ENCODE measurements at regions not wholly inside any gene's neighbourhood (a gene's known extent, or its start where the extent isn't known, plus 50 kb on each side); places are given as distances from the start of the nearest gene placed in this dataset.

- no peak overlapping the region for H3K9ac ChIP-seq (ENCODE audit: insufficient read length, low read depth)
- H3K36me3 ChIP-seq (ENCODE audit: insufficient read depth, insufficient read length, low read length) = no peaks in the 10 kb centered on the region
- H3K27me3 ChIP-seq (ENCODE audit: insufficient read depth, insufficient read length) = no peaks in the 10 kb centered on the region
- TF ChIP-seq ZNF274 (IDR thresholded peaks at IDR 0.05; ENCODE audit: low read depth, low read length) = no peak
- TF ChIP-seq YY1 (IDR thresholded peaks at IDR 0.05; ENCODE audit: insufficient read depth, insufficient read length) = no peak
- no peak for TF ChIP-seq SUZ12 (IDR thresholded peaks at IDR 0.05; ENCODE audit: extremely low read depth, insufficient read depth, insufficient read length)
- H3K4me3 ChIP-seq (ENCODE audit: insufficient read length, low read depth) = no peak overlapping the region
- no peaks in the 10 kb centered on the region for H3K4me1 ChIP-seq (ENCODE audit: insufficient read depth, insufficient read length)
- H3K9me3 ChIP-seq (ENCODE audit: insufficient read depth, low read length) = no peaks in the 10 kb centered on the region
- DNase-seq (ENCODE audit: low read depth, low spot score) = no peak
Observed at GRCh38 chr13:40151673-40152072, 496.2 kb downstream of the COG6 start.

GRCh38 chr13:40152145-40152544 is 496.7 kb downstream of the COG6 start:
- Histone ChIP-seq H3K9me3 (ENCODE audit: insufficient read depth, low read length) (no peaks in the 10 kb centered on the region), H3K36me3 (ENCODE audit: insufficient read depth, insufficient read length, low read length) (no peaks in the 10 kb centered on the region), H3K4me1 (ENCODE audit: insufficient read depth, insufficient read length) (no peaks in the 10 kb centered on the region), H3K27me3 (ENCODE audit: insufficient read depth, insufficient read length) (no peaks in the 10 kb centered on the region), H3K9ac (ENCODE audit: insufficient read length, low read depth) (no peak overlapping the region), H3K4me3 (ENCODE audit: insufficient read length, low read depth) (no peak overlapping the region)
- DNase-seq (ENCODE audit: low read depth, low spot score) = no peak
- TF ChIP-seq ZNF274 (IDR thresholded peaks at IDR 0.05; ENCODE audit: low read depth, low read length) = no peak
- no peak for TF ChIP-seq SUZ12 (IDR thresholded peaks at IDR 0.05; ENCODE audit: extremely low read depth, insufficient read depth, insufficient read length)
- TF ChIP-seq YY1 (IDR thresholded peaks at IDR 0.05; ENCODE audit: insufficient read depth, insufficient read length) = no peak

- H3K4me3 ChIP-seq (ENCODE audit: insufficient read length, low read depth) = no peak overlapping the region
- DNase-seq (ENCODE audit: low read depth, low spot score) = no peak
- H3K9me3 ChIP-seq (ENCODE audit: insufficient read depth, low read length) = no peaks in the 10 kb centered on the region
- TF ChIP-seq ZNF274 (IDR thresholded peaks at IDR 0.05; ENCODE audit: low read depth, low read length) = no peak
- no peak for TF ChIP-seq YY1 (IDR thresholded peaks at IDR 0.05; ENCODE audit: insufficient read depth, insufficient read length)
- TF ChIP-seq SUZ12 (IDR thresholded peaks at IDR 0.05; ENCODE audit: extremely low read depth, insufficient read depth, insufficient read length) = no peak
- no peak overlapping the region for H3K9ac ChIP-seq (ENCODE audit: insufficient read length, low read depth)
- no peaks in the 10 kb centered on the region for H3K27me3 ChIP-seq (ENCODE audit: insufficient read depth, insufficient read length)
- no peaks in the 10 kb centered on the region for H3K36me3 ChIP-seq (ENCODE audit: insufficient read depth, insufficient read length, low read length)
- no peaks in the 10 kb centered on the region for H3K4me1 ChIP-seq (ENCODE audit: insufficient read depth, insufficient read length)
Observed at GRCh38 chr13:40152922-40153321, 497.5 kb downstream of the COG6 start.

- DNase-seq (ENCODE audit: low read depth, low spot score) = no peak
- no peaks in the 10 kb centered on the region for H3K27me3 ChIP-seq (ENCODE audit: insufficient read depth, insufficient read length)
- no peaks in the 10 kb centered on the region for H3K9me3 ChIP-seq (ENCODE audit: insufficient read depth, low read length)
- TF ChIP-seq YY1 (IDR thresholded peaks at IDR 0.05; ENCODE audit: insufficient read depth, insufficient read length) (no peak), ZNF274 (IDR thresholded peaks at IDR 0.05; ENCODE audit: low read depth, low read length) (no peak), SUZ12 (IDR thresholded peaks at IDR 0.05; ENCODE audit: extremely low read depth, insufficient read depth, insufficient read length) (no peak)
- H3K9ac ChIP-seq (ENCODE audit: insufficient read length, low read depth) = no peak overlapping the region
- H3K4me1 ChIP-seq (ENCODE audit: insufficient read depth, insufficient read length) = no peaks in the 10 kb centered on the region
- H3K36me3 ChIP-seq (ENCODE audit: insufficient read depth, insufficient read length, low read length) = no peaks in the 10 kb centered on the region
- no peak overlapping the region for H3K4me3 ChIP-seq (ENCODE audit: insufficient read length, low read depth)
Observed at GRCh38 chr13:40153516-40153915, 498.1 kb downstream of the COG6 start.

GRCh38 chr13:40155201-40155600 is 499.7 kb downstream of the COG6 start:
- Histone ChIP-seq H3K36me3 (ENCODE audit: insufficient read depth, insufficient read length, low read length) (no peaks in the 10 kb centered on the region), H3K4me3 (ENCODE audit: insufficient read length, low read depth) (no peak overlapping the region), H3K9ac (ENCODE audit: insufficient read length, low read depth) (no peak overlapping the region), H3K4me1 (ENCODE audit: insufficient read depth, insufficient read length) (no peaks in the 10 kb centered on the region), H3K9me3 (ENCODE audit: insufficient read depth, low read length) (no peaks in the 10 kb centered on the region), H3K27me3 (ENCODE audit: insufficient read depth, insufficient read length) (no peaks in the 10 kb centered on the region)
- TF ChIP-seq SUZ12 (IDR thresholded peaks at IDR 0.05; ENCODE audit: extremely low read depth, insufficient read depth, insufficient read length) (no peak), YY1 (IDR thresholded peaks at IDR 0.05; ENCODE audit: insufficient read depth, insufficient read length) (no peak), ZNF274 (IDR thresholded peaks at IDR 0.05; ENCODE audit: low read depth, low read length) (no peak)
- DNase-seq (ENCODE audit: low read depth, low spot score) = no peak

GRCh38 chr13:40158218-40158617 is 502.8 kb downstream of the COG6 start:
- H3K9me3 ChIP-seq (ENCODE audit: insufficient read depth, low read length) = no peaks in the 10 kb centered on the region
- H3K9ac ChIP-seq (ENCODE audit: insufficient read length, low read depth) = no peak overlapping the region
- no peak for DNase-seq (ENCODE audit: low read depth, low spot score)
- H3K36me3 ChIP-seq (ENCODE audit: insufficient read depth, insufficient read length, low read length) = no peaks in the 10 kb centered on the region
- H3K4me3 ChIP-seq (ENCODE audit: insufficient read length, low read depth) = no peak overlapping the region
- H3K4me1 ChIP-seq (ENCODE audit: insufficient read depth, insufficient read length) = no peaks in the 10 kb centered on the region
- TF ChIP-seq SUZ12 (IDR thresholded peaks at IDR 0.05; ENCODE audit: extremely low read depth, insufficient read depth, insufficient read length) = no peak
- TF ChIP-seq YY1 (IDR thresholded peaks at IDR 0.05; ENCODE audit: insufficient read depth, insufficient read length) = no peak
- no peak for TF ChIP-seq ZNF274 (IDR thresholded peaks at IDR 0.05; ENCODE audit: low read depth, low read length)
- no peaks in the 10 kb centered on the region for H3K27me3 ChIP-seq (ENCODE audit: insufficient read depth, insufficient read length)

- H3K4me1 ChIP-seq (ENCODE audit: insufficient read depth, insufficient read length) = no peaks in the 10 kb centered on the region
- TF ChIP-seq YY1 (IDR thresholded peaks at IDR 0.05; ENCODE audit: insufficient read depth, insufficient read length) (no peak), SUZ12 (IDR thresholded peaks at IDR 0.05; ENCODE audit: extremely low read depth, insufficient read depth, insufficient read length) (no peak), ZNF274 (IDR thresholded peaks at IDR 0.05; ENCODE audit: low read depth, low read length) (no peak)
- no peak for DNase-seq (ENCODE audit: low read depth, low spot score)
- H3K9me3 ChIP-seq (ENCODE audit: insufficient read depth, low read length) = no peaks in the 10 kb centered on the region
- H3K4me3 ChIP-seq (ENCODE audit: insufficient read length, low read depth) = no peak overlapping the region
- H3K9ac ChIP-seq (ENCODE audit: insufficient read length, low read depth) = no peak overlapping the region
- H3K36me3 ChIP-seq (ENCODE audit: insufficient read depth, insufficient read length, low read length) = no peaks in the 10 kb centered on the region
- H3K27me3 ChIP-seq (ENCODE audit: insufficient read depth, insufficient read length) = no peaks in the 10 kb centered on the region
Observed at GRCh38 chr13:40158757-40159156, 503.3 kb downstream of the COG6 start.

- H3K27me3 ChIP-seq (ENCODE audit: insufficient read depth, insufficient read length) = no peaks in the 10 kb centered on the region
- H3K9ac ChIP-seq (ENCODE audit: insufficient read length, low read depth) = no peak overlapping the region
- H3K9me3 ChIP-seq (ENCODE audit: insufficient read depth, low read length) = no peaks in the 10 kb centered on the region
- H3K36me3 ChIP-seq (ENCODE audit: insufficient read depth, insufficient read length, low read length) = no peaks in the 10 kb centered on the region
- no peaks in the 10 kb centered on the region for H3K4me1 ChIP-seq (ENCODE audit: insufficient read depth, insufficient read length)
- no peak overlapping the region for H3K4me3 ChIP-seq (ENCODE audit: insufficient read length, low read depth)
- no peak for TF ChIP-seq YY1 (IDR thresholded peaks at IDR 0.05; ENCODE audit: insufficient read depth, insufficient read length)
- no peak for TF ChIP-seq ZNF274 (IDR thresholded peaks at IDR 0.05; ENCODE audit: low read depth, low read length)
- no peak for TF ChIP-seq SUZ12 (IDR thresholded peaks at IDR 0.05; ENCODE audit: extremely low read depth, insufficient read depth, insufficient read length)
- DNase-seq (ENCODE audit: low read depth, low spot score) = no peak
Observed at GRCh38 chr13:40159736-40160135, 504.3 kb downstream of the COG6 start.
